ENCODE measurements at regions not wholly inside any gene's neighbourhood (a gene's known extent, or its start where the extent isn't known, plus 50 kb on each side); places are given as distances from the start of the nearest gene placed in this dataset.

- no peaks in the 10 kb centered on the region for H3K4me1 ChIP-seq
Observed at GRCh38 chr3:166759736-166760513, 620.2 kb downstream of the ZBBX start.

GRCh38 chr3:166752214-166752613 is 627.9 kb downstream of the ZBBX start:
- DNase-seq: no peak
- Histone ChIP-seq H3K36me3 (no peaks in the 10 kb centered on the region), H3K27me3 (no peaks in the 10 kb centered on the region), H3K4me1 (no peaks in the 10 kb centered on the region), H3K9me3 (no peaks in the 10 kb centered on the region), H3K4me3 (ENCODE audit: low read depth, low read length) (no peak overlapping the region)
- no peak for TF ChIP-seq CTCF (IDR thresholded peaks at IDR 0.05; ENCODE audit: low read depth, low read length)

More at GRCh38 chr3:166759736-166760513, 620.2 kb downstream of the ZBBX start:
- no peak for TF ChIP-seq CTCF (IDR thresholded peaks at IDR 0.05; ENCODE audit: low read depth, low read length)
- H3K4me3 ChIP-seq (ENCODE audit: low read depth, low read length): no peak overlapping the region
- no peaks in the 10 kb centered on the region for H3K9me3 ChIP-seq
- no peaks in the 10 kb centered on the region for H3K27me3 ChIP-seq
- no peaks in the 10 kb centered on the region for H3K36me3 ChIP-seq
- no peak for DNase-seq

GRCh38 chr3:166743481-166744134 is 636.5 kb downstream of the ZBBX start:
- no peak for TF ChIP-seq CTCF (IDR thresholded peaks at IDR 0.05; ENCODE audit: low read depth, low read length)
- no peak for DNase-seq
- H3K36me3 ChIP-seq: no peaks in the 10 kb centered on the region
- H3K4me1 ChIP-seq: no peaks in the 10 kb centered on the region
- no peaks in the 10 kb centered on the region for H3K27me3 ChIP-seq
- no peak overlapping the region for H3K4me3 ChIP-seq (ENCODE audit: low read depth, low read length)
- no peaks in the 10 kb centered on the region for H3K9me3 ChIP-seq

- DNase-seq: no peak
- no peaks in the 10 kb centered on the region for H3K4me1 ChIP-seq
- no peaks in the 10 kb centered on the region for H3K36me3 ChIP-seq
- no peak overlapping the region for H3K4me3 ChIP-seq (ENCODE audit: low read depth, low read length)
- H3K9me3 ChIP-seq: no peaks in the 10 kb centered on the region
- no peak for TF ChIP-seq CTCF (IDR thresholded peaks at IDR 0.05; ENCODE audit: low read depth, low read length)
- no peaks in the 10 kb centered on the region for H3K27me3 ChIP-seq
Observed at GRCh38 chr3:166734734-166735133, 645.4 kb downstream of the ZBBX start.

GRCh38 chr3:166731701-166732100 is 648.4 kb downstream of the ZBBX start:
- no peak for DNase-seq
- Histone ChIP-seq H3K9me3 (no peaks in the 10 kb centered on the region), H3K4me1 (no peaks in the 10 kb centered on the region), H3K4me3 (ENCODE audit: low read depth, low read length) (no peak overlapping the region), H3K36me3 (no peaks in the 10 kb centered on the region), H3K27me3 (no peaks in the 10 kb centered on the region)
- no peak for TF ChIP-seq CTCF (IDR thresholded peaks at IDR 0.05; ENCODE audit: low read depth, low read length)

- Histone ChIP-seq H3K4me1 (no peaks in the 10 kb centered on the region), H3K9me3 (no peaks in the 10 kb centered on the region), H3K36me3 (no peaks in the 10 kb centered on the region), H3K27me3 (no peaks in the 10 kb centered on the region), H3K4me3 (ENCODE audit: low read depth, low read length) (no peak overlapping the region)
- DNase-seq: no peak
- no peak for TF ChIP-seq CTCF (IDR thresholded peaks at IDR 0.05; ENCODE audit: low read depth, low read length)
Observed at GRCh38 chr3:166721466-166721865, 658.6 kb downstream of the ZBBX start.

All from BE2C (cell line).